GM19238 (cell line): ENCODE measurements at regions not wholly inside any gene's neighbourhood (a gene's known extent, or its start where the extent isn't known, plus 50 kb on each side); places are given as distances from the start of the nearest gene placed in this dataset.
"Not testable (repeated sequence)": the region's sequence is repeated elsewhere in the genome, so short reads cannot be mapped to it uniquely, and the experiment has no call there.

Experiments
- DNase-seq: peaks from one replicate; pipeline ENCODE4 v3.0.0; 2011; ENCODE audit warnings: low spot score; ENCODE audit not compliant: insufficient read length

DNA sequence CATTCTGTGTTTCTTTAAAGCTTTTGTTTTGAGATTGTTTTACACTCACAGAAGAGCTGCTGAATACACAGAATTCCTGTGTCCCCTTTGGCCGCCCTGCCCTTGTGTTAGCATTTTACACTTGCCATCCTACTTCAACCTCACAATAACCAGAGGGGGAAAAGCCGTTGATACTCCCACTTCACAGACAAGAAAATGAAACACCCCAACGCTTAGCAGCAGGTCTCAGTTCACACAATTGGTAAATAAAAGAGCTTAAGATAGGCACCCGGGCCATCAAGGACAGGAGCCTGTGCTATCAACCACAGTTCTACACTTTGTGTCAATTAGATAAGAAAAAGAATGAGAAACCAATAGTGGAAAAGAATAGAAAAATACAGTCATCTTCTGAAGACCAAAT lies 178.0 kb downstream of the SYK start:
- DNase-seq, result no peak

DNA sequence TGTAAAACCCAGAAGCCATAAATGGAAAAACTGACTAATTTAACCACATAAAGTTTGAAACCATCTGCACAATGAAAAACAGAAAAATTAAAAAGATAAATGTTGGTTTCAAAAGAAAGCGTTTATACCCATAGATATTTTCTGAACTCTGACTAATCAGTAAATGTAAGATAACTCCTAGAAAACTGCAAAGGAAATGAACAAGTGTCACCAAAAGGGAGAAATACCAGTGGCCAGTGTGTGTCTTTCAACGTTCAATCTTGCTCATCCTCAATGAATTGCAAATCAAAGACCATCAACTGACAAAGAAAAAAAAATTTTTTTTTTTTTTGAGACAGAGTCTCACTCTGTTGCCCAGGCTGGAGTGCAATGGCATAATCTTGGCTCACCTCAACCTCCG lies 180.1 kb downstream of the SYK start:
- no peak for DNase-seq

DNA sequence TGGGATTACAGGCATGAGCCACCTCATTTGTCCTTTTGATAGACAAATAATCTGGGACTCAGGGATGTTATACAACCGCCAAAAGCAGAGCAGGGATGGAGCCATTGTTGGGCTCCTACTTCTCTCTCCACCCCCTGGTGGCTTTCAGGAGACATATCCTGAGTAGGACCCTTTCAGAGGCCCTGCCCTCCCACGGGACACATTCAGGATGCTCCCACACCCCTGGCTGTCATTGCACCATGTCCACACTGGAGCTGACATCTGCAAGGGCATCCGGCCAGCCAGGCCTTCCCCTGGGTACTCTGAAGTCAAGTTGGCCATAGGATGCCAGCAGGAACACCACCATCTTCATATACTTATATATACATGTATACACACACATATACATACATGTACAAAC lies 181.8 kb downstream of the SYK start:
- no peak for DNase-seq

DNA sequence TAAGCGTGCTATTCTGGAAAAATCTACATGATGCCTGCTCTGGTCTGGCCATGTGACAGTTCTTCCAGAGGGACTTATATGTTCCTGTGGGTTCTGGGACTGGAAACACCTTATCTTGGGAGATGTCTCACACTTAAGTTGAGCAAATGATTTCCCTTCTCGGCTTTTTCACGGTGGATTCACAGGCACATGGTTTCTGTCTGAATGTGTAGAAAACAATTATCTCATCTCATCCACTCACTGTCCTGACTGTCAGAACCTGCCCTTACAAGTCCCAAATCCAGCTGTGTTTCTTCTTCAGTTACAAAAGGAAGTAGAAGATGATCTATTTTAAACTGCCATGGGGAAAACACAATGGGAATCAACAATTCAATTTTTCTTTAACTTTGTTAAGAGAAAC lies 184.0 kb downstream of the SYK start:
- no peak for DNase-seq

GRCh38 chr9:90986161-90986560 lies 184.5 kb downstream of the SYK start:
- DNase-seq, result no peak

- DNase-seq, result no peak
Measured at GRCh38 chr9:90987566-90987965, 185.9 kb downstream of the SYK start.

DNA sequence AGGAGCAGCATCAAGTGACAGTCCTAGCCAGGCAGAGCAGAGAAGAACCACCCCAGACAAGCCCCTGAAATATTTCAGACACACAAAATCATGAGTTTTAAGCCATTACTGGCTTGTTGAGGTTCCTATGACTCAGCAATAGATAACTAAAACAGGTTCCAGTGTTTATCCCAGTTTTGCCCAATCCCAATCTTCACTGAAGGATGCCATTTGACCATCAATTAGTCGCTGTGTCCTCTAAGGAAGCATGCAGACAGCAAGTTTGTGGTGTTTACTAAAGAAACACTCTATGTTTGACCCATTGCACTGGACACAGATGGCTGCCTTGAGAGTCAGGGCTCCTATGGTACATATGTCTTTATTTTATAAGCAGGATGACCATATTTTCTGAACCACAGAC lies 186.7 kb downstream of the SYK start:
- DNase-seq, result no peak

- no peak for DNase-seq
Measured at GRCh38 chr9:90991953-90992352, 190.3 kb downstream of the SYK start.

GRCh38 chr9:90995516-90995915 lies 193.9 kb downstream of the SYK start:
- DNase-seq, result no peak

DNA sequence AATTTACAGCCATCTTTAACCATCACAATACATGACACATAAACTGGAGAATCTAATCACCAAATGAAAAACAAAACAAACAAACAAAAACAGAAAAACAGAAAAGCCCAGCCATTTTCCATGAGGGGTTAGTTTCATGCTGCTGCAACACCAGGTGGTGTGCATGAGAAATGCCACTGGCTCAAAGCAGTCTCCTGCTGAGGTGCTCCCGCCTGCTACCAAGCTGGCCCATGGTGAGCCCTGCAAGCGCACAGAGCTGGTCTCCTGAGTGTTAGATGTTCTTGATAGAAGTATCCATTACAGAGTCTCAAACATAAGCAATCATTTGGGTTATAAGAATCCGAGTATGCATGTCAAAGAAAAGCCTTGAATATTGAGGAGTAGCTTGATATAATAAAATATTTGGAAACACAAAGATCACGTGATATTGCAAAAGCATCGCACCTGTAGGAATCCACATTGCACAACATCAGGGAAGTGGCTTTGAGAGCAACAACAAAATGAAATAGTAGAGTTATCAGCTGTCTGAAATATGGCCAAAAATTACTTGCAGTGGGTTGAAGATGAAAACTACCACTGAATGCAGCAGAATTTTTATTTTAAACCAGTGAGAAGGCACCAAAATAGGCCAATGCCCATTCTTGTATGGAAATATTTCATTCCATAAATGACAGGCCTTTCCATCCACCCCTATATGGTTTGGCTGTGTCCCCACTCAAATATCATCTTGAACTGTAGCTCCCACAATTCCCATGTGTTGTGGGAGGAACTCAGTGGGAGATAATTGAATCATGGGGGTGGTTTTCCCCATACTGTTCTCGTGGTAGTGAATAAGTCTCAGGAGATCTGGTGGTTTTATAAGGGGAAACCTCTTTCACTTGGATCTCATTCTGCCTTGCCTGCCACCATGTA lies 194.8 kb downstream of the SYK start:
- no peak for DNase-seq

DNA sequence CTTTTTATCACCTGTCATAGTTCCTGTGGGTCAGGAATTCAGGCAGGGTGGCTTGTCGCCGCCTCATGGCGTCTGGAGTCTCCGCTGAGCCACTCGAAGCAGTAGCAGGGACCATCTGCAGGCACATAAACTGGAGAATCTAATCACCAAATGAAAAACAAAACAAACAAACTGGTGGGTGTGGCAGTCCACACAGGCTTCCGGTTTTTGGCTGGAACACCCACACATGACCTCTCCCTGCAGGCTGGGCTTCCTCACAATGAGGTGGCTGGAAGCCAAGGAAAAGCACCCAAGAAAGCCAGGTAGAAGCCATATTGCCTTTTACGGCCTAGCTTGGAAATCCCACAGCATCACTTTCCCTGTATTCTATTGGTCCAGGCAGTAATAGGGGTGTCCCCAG lies 197.0 kb downstream of the SYK start:
- DNase-seq, result no peak

- DNase-seq, result no peak
Measured at GRCh38 chr9:90999425-91000397, 198.1 kb downstream of the SYK start.

DNA sequence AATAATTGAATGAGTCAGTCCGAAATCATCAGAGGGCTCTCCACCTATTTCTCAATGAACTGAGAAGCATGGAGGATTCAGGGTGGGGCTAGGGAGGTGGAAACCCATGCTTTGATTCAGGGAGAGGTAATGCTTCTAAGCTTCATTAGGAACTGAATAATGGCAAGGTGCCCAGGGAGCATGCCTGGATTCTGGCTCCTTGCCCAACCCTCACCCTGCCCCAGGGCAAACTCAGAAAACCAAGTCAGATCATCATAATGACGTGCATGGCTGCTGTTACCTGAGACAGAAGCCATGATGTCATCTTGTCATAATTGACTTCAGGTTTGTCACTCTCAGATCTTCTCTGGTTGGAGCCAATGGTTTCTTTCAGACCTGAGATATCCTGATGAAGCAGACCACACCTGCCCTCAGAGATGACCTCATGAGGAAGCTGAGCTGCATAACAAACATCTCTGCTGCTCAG lies 199.6 kb downstream of the SYK start:
- DNase-seq, result no peak

DNA sequence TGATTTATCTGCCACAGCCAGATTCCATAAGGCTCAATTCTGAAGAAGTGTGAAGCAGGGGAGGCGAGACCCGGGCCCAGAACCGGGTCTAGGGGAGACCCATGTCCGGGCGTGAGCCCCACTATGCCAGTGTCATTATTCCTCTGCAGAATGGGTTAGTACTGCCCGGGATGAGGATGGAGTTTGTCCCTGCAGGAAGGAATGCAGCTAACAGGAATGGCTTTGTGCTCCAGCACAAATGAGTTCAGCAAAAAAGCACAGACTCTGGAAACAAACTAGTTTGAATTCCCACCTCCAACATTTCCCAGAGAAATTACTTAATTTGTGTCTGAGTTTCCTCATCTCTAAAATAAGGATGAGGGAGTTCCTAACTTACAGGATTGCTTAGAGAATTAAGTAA lies 202.9 kb downstream of the SYK start:
- no peak for DNase-seq

- DNase-seq, result no peak
Measured at GRCh38 chr9:91004992-91005391, 203.4 kb downstream of the SYK start.

- DNase-seq, result no peak
Measured at GRCh38 chr9:91006046-91006445, 204.4 kb downstream of the SYK start.

DNA sequence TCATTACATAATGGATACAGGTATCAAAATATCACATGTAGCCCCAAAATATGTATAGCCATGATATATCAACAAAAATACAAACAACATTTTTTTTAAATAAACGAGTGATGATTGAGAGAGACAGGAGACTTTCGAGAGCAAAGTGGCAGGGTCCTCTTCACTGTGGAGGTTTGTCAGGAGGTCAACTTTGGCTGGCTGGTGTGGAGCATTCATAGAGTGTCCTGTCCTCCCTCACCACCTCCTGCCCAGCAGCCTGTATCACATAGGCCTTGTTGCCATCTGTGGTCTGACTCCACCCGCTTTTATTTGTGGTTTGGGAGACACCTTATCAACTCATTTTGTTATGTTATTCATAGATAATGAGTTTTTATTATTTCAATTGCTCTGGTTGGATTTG lies 206.9 kb downstream of the SYK start:
- DNase-seq, result no peak

GRCh38 chr9:91011891-91012290 lies 210.3 kb downstream of the SYK start:
- no peak for DNase-seq

GRCh38 chr9:91012933-91013841 lies 211.6 kb downstream of the SYK start:
- DNase-seq, result no peak

DNA sequence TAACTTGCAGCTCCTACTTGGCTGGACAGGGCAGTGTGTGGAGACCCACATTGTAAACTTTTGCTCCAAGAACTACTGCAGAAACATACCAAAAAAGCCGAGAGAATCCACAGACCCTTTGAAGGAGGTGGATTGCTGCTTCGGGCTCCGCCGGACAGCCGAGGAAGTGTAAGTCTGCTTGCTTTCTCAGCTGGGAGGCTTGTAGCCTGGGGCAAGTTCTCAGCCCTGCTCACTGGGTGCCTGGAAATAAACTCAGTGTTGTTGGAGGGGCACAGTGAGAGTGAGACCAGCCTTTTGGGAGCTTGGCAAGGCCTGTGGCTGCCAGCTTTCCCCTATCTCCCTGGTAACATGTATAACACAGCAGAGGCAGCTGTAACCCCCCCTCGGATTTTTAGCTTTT lies 215.6 kb downstream of the SYK start:
- no peak for DNase-seq

DNA sequence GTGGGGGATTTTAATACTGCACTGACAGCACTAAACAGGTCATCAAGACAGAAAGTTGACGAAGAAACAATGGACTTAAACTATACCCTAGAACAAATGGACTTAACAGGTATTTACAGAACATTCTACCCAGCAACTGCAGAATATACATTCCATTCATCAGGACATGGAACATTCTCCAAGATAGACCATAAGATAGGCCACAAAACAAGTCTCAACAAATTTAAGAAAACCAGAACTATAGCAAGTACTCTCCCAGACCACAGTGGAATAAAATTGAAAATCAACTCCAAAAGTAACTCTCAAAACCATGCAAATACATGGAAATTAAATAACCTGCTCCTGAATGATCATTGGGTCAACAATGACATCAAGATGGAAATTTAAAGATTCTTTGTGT lies 218.3 kb downstream of the SYK start:
- DNase-seq, result not testable (repeated sequence)
